NCI-H2227 (cell line): ENCODE measurements at regions not wholly inside any gene's neighbourhood (a gene's known extent, or its start where the extent isn't known, plus 50 kb on each side); places are given as distances from the start of the nearest gene placed in this dataset.

Source experiments
- DNase-seq: peaks from one replicate; lab custom pipeline; 2025; ENCODE audit not compliant: unreplicated experiment; lab: John Stamatoyannopoulos, UW

- DNase-seq: no peak
Measured at GRCh38 chr13:89920461-89920860, 1427.0 kb upstream of the MIR17HG start.

GRCh38 chr13:89923052-89923451 lies 1424.4 kb upstream of the MIR17HG start:
- DNase-seq: no peak

- DNase-seq: no peak
Measured at GRCh38 chr13:89923736-89924135, 1423.8 kb upstream of the MIR17HG start.

- DNase-seq: peak; percentile 3
Measured at GRCh38 chr13:89925107-89925506, 1422.4 kb upstream of the MIR17HG start.

- peak; percentile 1 for DNase-seq
Measured at GRCh38 chr13:89930861-89931260, 1416.6 kb upstream of the MIR17HG start.

- no peak for DNase-seq
Measured at GRCh38 chr13:89932902-89933301, 1414.6 kb upstream of the MIR17HG start.

- DNase-seq: no peak
Measured at GRCh38 chr13:89936256-89936655, 1411.2 kb upstream of the MIR17HG start.

- no peak for DNase-seq
Measured at GRCh38 chr13:89937420-89937819, 1410.1 kb upstream of the MIR17HG start.

GRCh38 chr13:89940383-89940782 lies 1407.1 kb upstream of the MIR17HG start:
- DNase-seq: no peak

- DNase-seq: no peak
Measured at GRCh38 chr13:89943139-89943538, 1404.3 kb upstream of the MIR17HG start.

GRCh38 chr13:89950225-89950624 lies 1397.3 kb upstream of the MIR17HG start:
- DNase-seq: no peak

- no peak for DNase-seq
Measured at GRCh38 chr13:89951341-89951740, 1396.1 kb upstream of the MIR17HG start.

GRCh38 chr13:89953581-89953980 lies 1393.9 kb upstream of the MIR17HG start:
- no peak for DNase-seq

- DNase-seq: no peak
Measured at GRCh38 chr13:89955773-89956172, 1391.7 kb upstream of the MIR17HG start.

- no peak for DNase-seq
Measured at GRCh38 chr13:89959074-89959473, 1388.4 kb upstream of the MIR17HG start.

GRCh38 chr13:89965252-89965651 lies 1382.2 kb upstream of the MIR17HG start:
- no peak for DNase-seq

- DNase-seq: no peak
Measured at GRCh38 chr13:89966524-89966923, 1381.0 kb upstream of the MIR17HG start.

GRCh38 chr13:89967701-89968100 lies 1379.8 kb upstream of the MIR17HG start:
- DNase-seq: no peak

GRCh38 chr13:89968470-89968869 lies 1379.0 kb upstream of the MIR17HG start:
- DNase-seq: no peak

- DNase-seq: no peak
Measured at GRCh38 chr13:89970353-89970709, 1377.2 kb upstream of the MIR17HG start.

- no peak for DNase-seq
Measured at GRCh38 chr13:89977203-89977602, 1370.3 kb upstream of the MIR17HG start.

GRCh38 chr13:89980896-89981295 lies 1366.6 kb upstream of the MIR17HG start:
- DNase-seq: no peak

GRCh38 chr13:89982407-89983095 lies 1364.9 kb upstream of the MIR17HG start:
- no peak for DNase-seq
